ENCODE measurements at regions not wholly inside any gene's neighbourhood (a gene's known extent, or its start where the extent isn't known, plus 50 kb on each side); places are given as distances from the start of the nearest gene placed in this dataset.

- H3K4me3 ChIP-seq (ENCODE audit: low read depth, low read length) = no peak overlapping the region
Observed at GRCh38 chr14:49218436-49219092, 367.6 kb downstream of the RPS29 start.

GRCh38 chr14:49212721-49213120 lies 373.5 kb downstream of the RPS29 start:
- Histone ChIP-seq H3K4me3 (ENCODE audit: low read depth, low read length) (no peak overlapping the region), H3K27ac (ENCODE audit: low read depth, low read length) (no peak overlapping the region), H3K27me3 (ENCODE audit: control insufficient read depth, insufficient read depth, low read length) (no peaks in the 10 kb centered on the region), H3K9me3 (ENCODE audit: control insufficient read depth, insufficient read depth, low read length) (no peaks in the 10 kb centered on the region; the same call in 1 of the 2 replicates)
- POLR2A ChIA-PET = no interaction called here
- CTCF ChIA-PET = no interaction called here
- DNase-seq (ENCODE audit: low read depth, low spot score) = no peak
- no peak for TF ChIP-seq CTCF (IDR thresholded peaks at IDR 0.05; ENCODE audit: low read depth, low read length)

More at GRCh38 chr14:49218436-49219092, 367.6 kb downstream of the RPS29 start:
- DNase-seq (ENCODE audit: low read depth, low spot score) = no peak
- Histone ChIP-seq H3K27ac (ENCODE audit: low read depth, low read length) (no peak overlapping the region), H3K9me3 (ENCODE audit: control insufficient read depth, insufficient read depth, low read length) (no peaks in the 10 kb centered on the region), H3K27me3 (ENCODE audit: control insufficient read depth, insufficient read depth, low read length) (no peaks in the 10 kb centered on the region)
- ChIA-PET POLR2A (no interaction called here), CTCF (no interaction called here)
- no peak for TF ChIP-seq CTCF (IDR thresholded peaks at IDR 0.05; ENCODE audit: low read depth, low read length)

- DNase-seq (ENCODE audit: low read depth, low spot score) = no peak
- H3K27me3 ChIP-seq (ENCODE audit: control insufficient read depth, insufficient read depth, low read length) = no peaks in the 10 kb centered on the region
- H3K4me3 ChIP-seq (ENCODE audit: low read depth, low read length) = no peak overlapping the region
- CTCF ChIA-PET = no interaction called here
- H3K9me3 ChIP-seq (ENCODE audit: control insufficient read depth, insufficient read depth, low read length) = no peaks in the 10 kb centered on the region; the same call in 1 of the 2 replicates
- H3K27ac ChIP-seq (ENCODE audit: low read depth, low read length) = no peak overlapping the region
- no peak for TF ChIP-seq CTCF (IDR thresholded peaks at IDR 0.05; ENCODE audit: low read depth, low read length)
- POLR2A ChIA-PET = no interaction called here
Observed at GRCh38 chr14:49209416-49209815, 376.8 kb downstream of the RPS29 start.

GRCh38 chr14:49206828-49207227 lies 379.4 kb downstream of the RPS29 start:
- H3K4me3 ChIP-seq (ENCODE audit: low read depth, low read length) = no peak overlapping the region
- no peaks in the 10 kb centered on the region for H3K27me3 ChIP-seq (ENCODE audit: control insufficient read depth, insufficient read depth, low read length)
- H3K9me3 ChIP-seq (ENCODE audit: control insufficient read depth, insufficient read depth, low read length) = peaks cover 5% of the 10 kb centered on the region; the same call in 1 of the 2 replicates
- CTCF ChIA-PET = no interaction called here
- TF ChIP-seq CTCF (IDR thresholded peaks at IDR 0.05; ENCODE audit: low read depth, low read length) = no peak
- POLR2A ChIA-PET = no interaction called here
- H3K27ac ChIP-seq (ENCODE audit: low read depth, low read length) = no peak overlapping the region
- DNase-seq (ENCODE audit: low read depth, low spot score) = no peak

GRCh38 chr14:49203676-49204075 lies 382.5 kb downstream of the RPS29 start:
- TF ChIP-seq CTCF (IDR thresholded peaks at IDR 0.05; ENCODE audit: low read depth, low read length) = no peak
- CTCF ChIA-PET = no interaction called here

More at GRCh38 chr14:49203676-49204075, 382.5 kb downstream of the RPS29 start:
- Histone ChIP-seq H3K4me3 (ENCODE audit: low read depth, low read length) (no peak overlapping the region), H3K9me3 (ENCODE audit: control insufficient read depth, insufficient read depth, low read length) (peaks cover 5% of the 10 kb centered on the region; the same call in 1 of the 2 replicates), H3K27me3 (ENCODE audit: control insufficient read depth, insufficient read depth, low read length) (no peaks in the 10 kb centered on the region), H3K27ac (ENCODE audit: low read depth, low read length) (no peak overlapping the region)
- DNase-seq (ENCODE audit: low read depth, low spot score) = no peak
- POLR2A ChIA-PET = no interaction called here

All from AG04450 (cell line).